Large intestine (tissue), 3 donors: ENCODE measurements at regions not wholly inside any gene's neighbourhood (a gene's known extent, or its start where the extent isn't known, plus 50 kb on each side); places are given as distances from the start of the nearest gene placed in this dataset.

Experiments
- DNase-seq, 2 donors: peaks; one replicate each; pipeline versions ENCODE4 v3.0.0 to v3.0.0-alpha.2; 2013
- H3K27ac ChIP-seq: one replicate; pipeline ENCODE4 v1.5.1; 2013; ENCODE audit warnings: low read length
- H3K27me3 ChIP-seq: 2 replicates; pipeline ENCODE4 v1.6.1; 2013; ENCODE audit warnings: low read length; ENCODE audit not compliant: control insufficient read depth, insufficient read depth
- H3K36me3 ChIP-seq: 2 replicates; pipeline ENCODE4 v1.6.1; 2013; ENCODE audit warnings: low read length; ENCODE audit not compliant: control insufficient read depth, insufficient read depth
- H3K4me1 ChIP-seq: one replicate; pipeline ENCODE4 v1.6.1; 2013; ENCODE audit warnings: low read length; ENCODE audit not compliant: control insufficient read depth, insufficient read depth
- H3K4me3 ChIP-seq: one replicate; pipeline ENCODE4 v1.5.1; 2013; ENCODE audit warnings: low read length
- H3K9me3 ChIP-seq: one replicate; pipeline ENCODE4 v1.6.1; 2013; ENCODE audit warnings: mild to moderate bottlenecking, low read depth, low read length, moderate library complexity; ENCODE audit not compliant: control insufficient read depth
- WGBS: methylation state at CpG from one replicate; pipeline ENCODE4 v1.1.5; 2013; ENCODE audit warnings: low lambda C conversion rate; ENCODE audit not compliant: insufficient coverage; 5-methylcytosine and 5-hydroxymethylcytosine counted together

DNA sequence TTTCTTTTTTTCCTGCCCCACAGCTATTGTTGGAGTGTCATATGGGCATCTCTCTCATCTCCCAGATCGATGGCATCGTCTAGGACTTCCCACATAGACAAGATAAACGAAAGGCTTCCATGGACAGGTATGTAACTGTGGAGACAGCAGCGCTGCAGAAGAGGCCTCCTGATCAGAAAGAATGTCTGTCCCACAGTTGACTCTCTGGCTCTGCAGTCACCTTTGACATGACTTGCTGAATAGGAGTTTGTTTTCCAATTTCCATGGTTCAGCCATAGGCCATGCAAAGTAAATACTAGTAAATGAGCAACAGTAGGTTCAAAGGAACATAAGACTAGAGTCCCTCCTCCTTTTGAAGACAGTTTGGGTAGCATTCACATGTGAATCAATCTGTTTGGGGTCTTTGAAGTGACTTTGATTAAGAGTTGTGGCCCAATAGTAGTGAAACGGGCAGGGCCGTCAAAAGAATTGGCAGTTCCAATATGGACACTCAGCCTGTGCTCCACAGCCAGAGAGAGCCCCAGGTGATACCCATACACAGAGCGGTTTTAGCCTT is 134.7 kb upstream of the IFNGR1 start:
- Histone ChIP-seq H3K9me3 (no peaks in the 10 kb centered on the region), H3K27me3 (no peaks in the 10 kb centered on the region), H3K27ac (peak overlapping the region; percentile 77), H3K4me1 (peaks cover 32% of the 10 kb centered on the region), H3K4me3 (no peak overlapping the region), H3K36me3 (no peaks in the 10 kb centered on the region)
- peak in 1 of 2 donors; percentile 14 for DNase-seq
- no CpG with 5 or more reads among the region's 7 CpGs for WGBS

DNA sequence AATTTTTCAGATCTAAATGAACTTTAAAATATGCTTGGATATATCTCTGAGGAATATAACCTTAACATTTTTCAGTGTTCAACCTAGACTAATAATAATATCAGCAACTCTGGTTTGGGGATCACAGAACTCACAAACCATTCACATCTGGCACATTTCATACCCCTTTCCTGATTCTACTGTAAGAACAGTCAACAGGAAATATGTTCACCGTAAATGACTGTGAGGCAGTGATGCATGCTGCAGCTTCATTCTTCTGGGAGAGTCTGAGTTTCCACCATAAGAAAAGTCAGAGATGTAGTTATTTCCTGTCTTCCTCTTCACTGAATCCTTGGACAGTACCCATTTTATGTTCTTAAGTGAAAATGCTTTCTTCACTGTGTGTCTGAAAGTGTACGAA is 134.2 kb upstream of the IFNGR1 start:
- peak overlapping the region; percentile 77 for H3K27ac ChIP-seq
- H3K27me3 ChIP-seq: no peaks in the 10 kb centered on the region
- no peaks in the 10 kb centered on the region for H3K9me3 ChIP-seq
- WGBS: 100% methylated on average over 1 of the region's 2 CpGs
- peaks cover 32% of the 10 kb centered on the region for H3K4me1 ChIP-seq
- no peak overlapping the region for H3K4me3 ChIP-seq
- H3K36me3 ChIP-seq: no peaks in the 10 kb centered on the region
- peak in 1 of 2 donors; percentile 10 for DNase-seq

DNA sequence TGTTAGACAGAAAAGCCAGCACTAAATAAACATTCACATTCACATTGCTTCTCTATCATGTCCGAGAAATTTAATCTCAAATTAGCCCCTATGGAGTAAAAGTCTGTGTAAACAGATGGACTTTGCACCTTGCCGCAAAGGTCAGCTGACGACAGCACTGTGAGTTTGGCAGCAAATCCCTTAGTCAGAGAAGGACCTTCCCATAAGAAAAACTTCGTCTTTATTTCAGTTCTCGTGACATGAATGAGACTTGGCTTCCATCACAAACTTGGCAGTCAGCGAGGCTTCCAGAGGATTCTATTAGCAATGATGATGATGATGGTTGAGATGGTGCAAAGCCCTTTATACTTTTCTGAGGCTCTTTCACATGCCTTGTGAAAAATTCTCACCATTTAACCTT is 133.7 kb upstream of the IFNGR1 start:
- Histone ChIP-seq H3K4me3 (no peak overlapping the region), H3K9me3 (no peaks in the 10 kb centered on the region), H3K27me3 (no peaks in the 10 kb centered on the region), H3K4me1 (peaks cover 28% of the 10 kb centered on the region), H3K36me3 (no peaks in the 10 kb centered on the region), H3K27ac (peak overlapping the region; percentile 77)
- WGBS: no CpG with 5 or more reads among the region's 6 CpGs
- DNase-seq: peak; percentile 85 to 93

DNA sequence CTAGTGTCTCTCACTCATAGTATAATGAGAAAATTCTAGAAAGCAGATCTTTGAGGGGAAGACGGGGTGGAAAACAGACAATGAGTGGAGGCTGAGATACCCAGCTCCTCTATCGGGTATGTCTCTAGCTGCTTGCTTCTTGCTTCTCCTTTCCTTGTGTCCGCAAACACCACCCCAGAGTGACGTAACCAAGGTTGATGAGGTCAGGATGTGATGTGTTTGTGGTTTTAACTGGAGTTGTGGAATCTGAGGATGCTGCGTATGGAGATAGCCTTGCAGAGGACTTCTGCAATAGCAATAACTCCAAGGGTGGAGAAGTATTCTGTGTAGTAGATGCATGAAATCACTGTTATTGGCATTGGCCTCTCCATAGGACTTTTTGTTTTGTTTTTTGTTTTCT is 132.7 kb upstream of the IFNGR1 start:
- DNase-seq: peak in 1 of 2 donors; percentile 39
- no peaks in the 10 kb centered on the region for H3K36me3 ChIP-seq
- H3K27ac ChIP-seq: peak overlapping the region; percentile 77
- WGBS: no CpG with 5 or more reads among the region's 5 CpGs
- peaks cover 24% of the 10 kb centered on the region for H3K4me1 ChIP-seq
- H3K27me3 ChIP-seq: no peaks in the 10 kb centered on the region
- no peak overlapping the region for H3K4me3 ChIP-seq
- H3K9me3 ChIP-seq: no peaks in the 10 kb centered on the region

DNA sequence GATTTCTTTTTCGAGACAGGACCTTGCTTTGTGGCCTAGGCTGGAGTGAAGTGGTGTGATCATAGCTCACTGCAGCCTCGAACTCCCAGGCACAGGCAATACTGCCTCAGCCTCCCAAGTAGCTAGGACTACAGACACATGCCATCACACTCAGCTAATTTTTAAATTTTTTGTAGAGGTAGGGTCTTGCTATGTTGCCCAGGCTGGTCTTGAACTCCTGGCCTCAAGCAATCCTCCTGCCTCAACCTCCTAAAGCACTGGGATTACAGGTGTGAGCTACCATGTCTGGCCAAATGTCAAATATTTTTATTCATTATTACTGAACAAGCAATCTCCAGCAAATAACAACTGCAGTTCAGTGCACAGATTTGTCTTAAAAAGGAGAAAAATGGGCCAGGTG is 131.7 kb upstream of the IFNGR1 start:
- H3K4me1 ChIP-seq: peaks cover 24% of the 10 kb centered on the region
- no peak overlapping the region for H3K27ac ChIP-seq
- no peaks in the 10 kb centered on the region for H3K36me3 ChIP-seq
- no CpG with 5 or more reads among the region's 2 CpGs for WGBS
- H3K27me3 ChIP-seq: no peaks in the 10 kb centered on the region
- H3K9me3 ChIP-seq: no peaks in the 10 kb centered on the region
- DNase-seq: no peak
- no peak overlapping the region for H3K4me3 ChIP-seq

DNA sequence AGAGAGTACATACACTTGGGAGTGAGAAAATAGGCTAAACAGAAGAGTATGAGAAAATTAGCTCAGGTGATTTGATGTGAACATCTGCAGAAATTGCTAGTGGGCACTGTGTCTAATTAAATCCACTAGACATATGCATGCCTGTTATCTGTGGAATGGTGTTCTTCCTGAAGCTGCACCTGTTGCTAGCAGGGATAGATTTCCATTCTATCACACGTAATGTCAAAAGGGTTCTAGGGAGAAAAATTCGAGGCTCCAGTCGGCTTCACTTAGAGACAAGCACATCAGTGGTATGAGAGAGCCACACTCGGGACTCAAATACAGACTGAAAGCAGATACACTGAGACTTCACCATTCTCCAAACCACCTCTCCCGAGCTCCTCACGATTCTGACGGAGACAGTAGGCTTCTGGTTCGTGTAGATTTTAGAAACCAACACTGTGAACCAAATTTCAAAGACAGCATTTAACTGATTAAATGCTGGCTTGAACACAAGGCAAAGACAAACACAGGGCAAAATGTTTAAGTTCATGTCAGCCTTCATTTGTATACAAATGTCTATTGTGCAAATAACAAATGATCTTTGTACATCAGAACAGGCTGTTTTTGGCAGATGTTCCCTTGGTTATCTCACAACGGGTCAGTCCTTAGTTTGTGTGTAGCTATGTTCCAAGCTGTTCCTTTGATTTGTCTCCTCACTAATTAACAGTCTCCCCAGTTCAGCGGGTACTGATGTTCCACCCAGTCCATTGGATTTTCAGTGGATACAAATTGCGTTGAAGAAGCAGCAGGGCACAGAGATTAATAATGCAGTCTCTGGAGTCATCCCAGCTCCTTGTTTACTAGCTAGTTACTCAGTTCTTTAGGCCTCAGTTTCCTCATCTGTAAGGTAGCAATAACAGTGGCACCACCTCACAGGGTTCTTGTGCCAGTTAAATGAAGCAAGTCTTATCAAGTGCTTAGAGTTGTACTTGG is 131.0 kb upstream of the IFNGR1 start:
- Histone ChIP-seq H3K27me3 (no peaks in the 10 kb centered on the region), H3K4me1 (peaks cover 24% of the 10 kb centered on the region), H3K27ac (no peak overlapping the region), H3K4me3 (no peak overlapping the region), H3K9me3 (no peaks in the 10 kb centered on the region), H3K36me3 (no peaks in the 10 kb centered on the region)
- no peak for DNase-seq
- 40% methylated on average over 1 of the region's 11 CpGs for WGBS

DNA sequence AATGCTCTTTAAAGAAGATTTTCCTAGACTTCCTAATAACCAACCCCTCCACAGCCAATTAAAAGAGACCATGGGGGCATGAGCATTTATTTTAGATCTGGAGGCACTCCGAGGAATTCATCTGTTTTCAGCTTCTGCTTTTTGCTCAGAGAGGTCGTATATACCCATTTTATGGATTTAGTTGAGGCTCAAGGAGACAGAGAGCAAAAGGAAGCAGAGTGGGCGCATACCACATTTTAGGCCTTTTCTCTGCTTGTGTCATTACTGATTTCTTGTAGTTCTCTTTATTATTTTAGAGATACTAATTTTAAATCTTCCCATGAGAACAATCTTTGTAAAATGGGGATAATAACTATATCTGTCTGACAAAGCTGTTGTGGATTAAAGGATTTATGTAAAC is 129.6 kb upstream of the IFNGR1 start:
- Histone ChIP-seq H3K9me3 (no peaks in the 10 kb centered on the region), H3K4me3 (no peak overlapping the region), H3K27ac (no peak overlapping the region), H3K36me3 (no peaks in the 10 kb centered on the region), H3K27me3 (no peaks in the 10 kb centered on the region), H3K4me1 (peaks cover 19% of the 10 kb centered on the region)
- WGBS: 100% methylated on average over 1 of the region's 3 CpGs
- no peak for DNase-seq

DNA sequence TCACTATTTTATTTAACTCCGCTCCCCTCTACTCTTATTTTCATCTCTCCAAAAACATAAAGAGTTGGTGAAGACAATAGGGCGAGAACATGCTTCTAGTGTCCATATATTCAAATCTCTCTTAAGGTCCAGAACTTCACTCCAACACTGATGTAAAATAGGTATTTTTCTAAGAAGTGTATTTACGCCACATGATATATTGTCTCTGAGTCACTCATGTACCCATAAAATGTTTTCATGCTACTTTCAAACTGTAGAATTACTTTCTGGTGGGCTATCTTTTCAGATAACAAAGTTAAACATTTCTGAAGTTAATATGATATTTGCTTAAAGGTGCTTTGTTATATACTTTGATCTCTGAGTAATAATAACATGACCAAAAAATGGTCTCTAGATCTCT is 124.1 kb upstream of the IFNGR1 start:
- H3K27me3 ChIP-seq: no peaks in the 10 kb centered on the region
- peak overlapping the region; percentile 56 for H3K27ac ChIP-seq
- DNase-seq: peak in 1 of 2 donors; percentile 77
- WGBS: 50% methylated on average over 1 of the region's 3 CpGs
- H3K36me3 ChIP-seq: no peaks in the 10 kb centered on the region
- no peak overlapping the region for H3K4me3 ChIP-seq
- peaks cover 11% of the 10 kb centered on the region for H3K4me1 ChIP-seq
- H3K9me3 ChIP-seq: no peaks in the 10 kb centered on the region

DNA sequence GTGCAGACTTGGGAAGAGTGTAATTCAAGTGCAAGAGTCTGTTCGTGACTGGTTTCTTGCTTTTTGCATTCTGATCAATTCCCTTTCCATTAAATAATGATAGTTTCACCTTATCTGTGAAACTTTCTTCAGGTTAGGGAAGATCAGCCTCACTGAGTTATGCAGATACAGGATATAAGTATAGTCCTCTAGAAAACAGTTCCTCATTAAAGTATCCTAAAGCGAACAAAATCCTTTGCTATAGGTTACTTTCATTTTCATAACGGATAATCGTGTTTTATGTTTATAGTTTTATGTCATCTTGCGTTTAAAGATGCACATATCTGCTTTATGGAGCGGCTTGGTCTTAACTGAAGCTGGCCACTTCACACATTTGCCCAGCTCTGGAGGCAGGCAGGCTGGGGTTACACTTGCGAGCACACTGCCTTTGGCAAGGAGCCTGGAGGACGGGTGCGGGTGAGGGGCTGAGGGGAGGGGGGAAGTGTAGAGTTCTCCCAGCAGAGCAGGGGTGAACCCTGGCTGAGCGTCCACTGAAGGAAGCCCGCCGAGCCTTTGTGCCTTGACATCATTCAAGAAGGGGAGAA is 123.5 kb upstream of the IFNGR1 start:
- Histone ChIP-seq H3K36me3 (no peaks in the 10 kb centered on the region), H3K4me1 (peaks cover 11% of the 10 kb centered on the region), H3K27ac (peak overlapping the region; percentile 56), H3K9me3 (no peaks in the 10 kb centered on the region), H3K27me3 (no peaks in the 10 kb centered on the region), H3K4me3 (peak overlapping the region; percentile 46)
- WGBS: 9% methylated on average over 7 of the region's 12 CpGs
- DNase-seq: peak in 1 of 2 donors; percentile 55

DNA sequence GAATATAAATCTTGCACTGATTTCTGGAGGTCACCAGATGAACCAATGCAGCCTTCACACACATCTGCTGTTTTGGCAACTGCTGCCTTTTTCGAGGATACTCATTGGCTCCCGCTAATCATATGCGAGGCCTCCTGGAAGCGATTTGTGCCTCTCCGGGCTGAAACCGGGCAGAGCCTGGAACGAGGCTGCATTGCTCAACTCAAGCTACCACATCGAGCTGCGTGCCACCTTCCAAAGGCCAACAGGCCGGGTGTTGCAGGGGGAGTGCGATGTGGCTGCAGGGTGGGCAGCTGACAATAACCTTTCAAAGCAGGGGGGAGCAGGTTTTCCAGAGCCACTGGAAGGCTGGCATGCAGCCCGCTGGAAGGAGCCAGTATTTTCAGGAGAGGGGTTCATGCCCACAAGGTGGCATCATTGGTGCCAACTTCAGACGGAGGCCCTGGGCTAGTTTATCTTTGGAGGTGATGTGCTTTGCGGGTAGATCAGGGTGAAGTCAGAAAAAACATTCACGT is 122.6 kb upstream of the IFNGR1 start:
- DNase-seq: peak in 1 of 2 donors; percentile 19
- Histone ChIP-seq H3K27me3 (no peaks in the 10 kb centered on the region), H3K27ac (no peak overlapping the region), H3K9me3 (no peaks in the 10 kb centered on the region), H3K4me1 (peaks cover 11% of the 10 kb centered on the region), H3K4me3 (no peak overlapping the region), H3K36me3 (no peaks in the 10 kb centered on the region)
- no CpG with 5 or more reads among the region's 15 CpGs for WGBS
